HG02970 (cell line): ENCODE measurements at regions not wholly inside any gene's neighbourhood (a gene's known extent, or its start where the extent isn't known, plus 50 kb on each side); places are given as distances from the start of the nearest gene placed in this dataset.
"Not testable (repeated sequence)": the region's sequence is repeated elsewhere in the genome, so short reads cannot be mapped to it uniquely, and the experiment has no call there.

Source experiments
- ATAC-seq: cut with Tn5 transposase; IDR thresholded peaks from one replicate; pipeline ENCODE4 v1.9.1; 2021; ENCODE audit warnings: mild to moderate bottlenecking, moderate library complexity, moderate number of reproducible peaks; ENCODE audit not compliant: unreplicated experiment, low FRiP score

DNA sequence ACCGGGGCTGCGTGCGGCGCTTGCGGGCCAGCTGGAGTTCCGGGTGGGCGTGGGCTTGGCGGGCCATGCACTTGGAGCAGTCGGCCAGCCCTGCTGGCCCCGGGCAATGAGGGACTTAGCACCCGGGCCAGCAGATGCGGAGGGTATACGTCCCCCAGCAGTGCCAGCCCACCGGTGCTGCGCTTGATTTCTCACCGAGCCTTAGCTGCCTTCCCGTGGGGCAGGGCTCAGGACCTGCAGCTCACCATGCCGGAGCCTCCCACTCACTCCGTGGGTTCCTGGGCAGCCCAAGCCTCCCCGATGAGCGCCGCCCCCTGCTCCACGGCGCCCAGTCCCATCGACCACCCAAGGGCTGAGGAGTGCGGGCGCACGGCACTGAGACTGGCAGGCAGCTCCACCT lies 51.4 kb upstream of the INPP4B start:
- ATAC-seq = not testable (repeated sequence)

DNA sequence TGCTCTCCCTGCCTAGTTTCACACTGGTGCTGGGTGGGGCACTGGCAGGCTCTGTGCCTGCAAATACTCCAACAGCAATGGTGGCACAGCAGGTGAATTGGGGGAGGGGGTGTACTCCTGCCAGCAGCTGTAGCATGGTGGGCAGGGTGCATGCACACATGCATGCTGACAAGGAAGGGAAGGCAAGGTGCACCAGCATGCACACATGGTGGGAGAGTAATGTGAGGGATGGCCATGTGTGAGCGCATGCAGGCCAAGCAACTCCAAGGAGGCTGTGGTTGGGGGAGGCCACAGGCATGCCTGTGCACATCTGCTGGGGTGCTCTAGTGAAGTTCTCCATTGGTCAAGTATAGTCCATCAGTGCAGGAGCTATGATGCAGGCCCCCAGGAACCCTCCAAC lies 54.5 kb upstream of the INPP4B start:
- no peak for ATAC-seq

DNA sequence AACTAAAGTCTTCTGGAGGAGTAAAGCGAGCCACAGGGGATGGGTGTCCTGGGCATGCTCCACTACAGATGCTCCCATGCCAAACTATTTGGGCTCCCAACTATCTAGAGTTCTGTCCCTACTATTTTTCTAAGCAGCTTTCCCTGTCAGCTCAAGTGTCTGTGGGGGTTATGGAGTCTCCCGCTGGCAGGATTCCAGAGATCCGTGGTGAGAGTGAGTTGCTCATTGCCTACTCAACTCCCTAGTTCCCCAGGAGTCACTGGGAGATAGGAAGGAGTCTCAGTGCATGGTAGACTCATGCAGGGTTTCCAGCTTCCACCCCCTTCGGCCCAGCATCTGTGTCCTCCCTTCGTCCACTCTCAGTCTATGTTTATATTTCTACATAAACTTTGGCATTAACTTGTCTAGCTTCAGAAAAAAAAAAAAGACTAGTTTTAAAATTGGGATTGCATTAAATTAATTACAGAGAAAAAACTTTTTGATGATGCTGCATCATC lies 55.1 kb upstream of the INPP4B start:
- no peak for ATAC-seq

DNA sequence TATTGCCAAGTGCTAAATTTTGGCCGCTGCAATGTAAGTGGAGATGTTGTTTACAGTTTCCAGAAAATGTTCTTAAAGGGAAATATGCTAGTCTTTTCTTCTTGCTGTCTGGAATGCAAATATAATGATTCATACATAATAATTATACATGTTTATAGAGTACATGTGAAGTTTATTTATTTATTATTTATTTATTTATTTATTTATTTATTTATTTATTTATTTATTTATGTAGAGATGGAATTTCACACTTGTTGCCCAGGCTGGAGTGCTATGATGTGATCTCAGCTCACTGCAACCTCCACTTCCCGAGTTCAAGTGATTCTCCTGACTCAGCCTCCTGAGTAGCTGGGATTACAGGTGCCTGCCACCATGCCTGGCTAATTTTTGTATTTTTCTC lies 57.5 kb upstream of the INPP4B start:
- ATAC-seq = not testable (repeated sequence)

DNA sequence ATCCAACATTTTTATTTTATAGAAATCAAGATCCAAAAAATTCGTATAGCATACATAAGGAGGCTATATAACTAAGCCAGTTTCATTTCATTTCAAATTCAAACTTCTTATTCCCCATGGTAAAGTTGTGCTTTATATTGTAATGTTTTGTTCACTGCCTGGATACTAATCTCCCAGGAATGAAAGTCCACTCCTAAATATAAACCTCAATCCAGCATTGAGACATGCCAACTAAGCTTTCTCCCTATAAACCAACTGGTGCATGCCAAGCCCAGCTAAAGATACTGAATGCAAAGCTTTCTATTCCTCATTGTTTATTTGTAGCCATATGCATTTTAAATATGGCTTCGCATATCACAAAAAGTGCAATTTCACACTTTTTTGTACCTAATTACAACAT lies 63.8 kb upstream of the INPP4B start:
- no peak for ATAC-seq

DNA sequence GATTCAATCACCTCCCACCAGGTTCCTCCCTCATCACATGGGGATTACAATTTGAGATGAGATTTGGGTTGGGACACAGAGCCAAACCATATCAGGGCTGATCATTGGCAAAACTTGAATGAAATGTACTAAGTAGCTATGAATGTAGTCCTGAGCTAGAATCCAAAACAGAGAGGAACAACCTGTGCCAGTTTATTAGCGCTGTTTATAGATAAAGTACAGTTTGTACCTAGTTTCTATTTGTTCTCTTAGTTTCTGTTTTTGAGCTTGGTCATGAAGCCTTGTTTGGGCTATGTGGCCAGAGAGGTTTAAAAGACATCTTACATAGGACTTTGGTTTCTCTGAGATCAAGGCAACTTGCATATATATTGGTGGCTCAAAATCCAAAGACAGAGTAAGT lies 66.9 kb upstream of the INPP4B start:
- no peak for ATAC-seq

DNA sequence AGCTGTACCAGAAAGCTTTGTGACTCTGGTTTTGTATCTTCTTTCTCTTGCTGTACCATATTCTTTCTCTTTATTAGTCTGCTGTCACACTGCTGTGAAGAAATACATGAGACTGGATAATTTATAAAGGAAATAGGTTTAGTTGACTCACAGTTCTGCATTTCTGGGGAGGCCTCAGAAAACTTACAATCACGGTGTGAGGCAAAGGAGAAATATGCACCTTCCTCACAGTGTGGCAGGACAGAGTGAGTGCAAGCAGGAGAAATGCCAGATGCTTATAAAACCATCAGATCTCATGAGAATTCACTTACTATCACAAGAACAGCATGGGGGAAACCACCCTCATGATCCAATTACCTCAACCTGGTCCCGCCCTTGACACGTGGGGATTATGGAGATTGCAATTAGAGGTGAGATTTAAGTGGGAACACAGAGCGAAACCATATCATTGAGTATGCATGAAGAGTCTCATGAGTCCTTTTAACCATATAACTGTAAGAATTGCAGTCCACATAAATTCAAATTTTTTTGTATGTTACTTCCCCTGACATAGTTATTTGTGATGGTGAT lies 67.4 kb upstream of the INPP4B start:
- ATAC-seq = no peak

DNA sequence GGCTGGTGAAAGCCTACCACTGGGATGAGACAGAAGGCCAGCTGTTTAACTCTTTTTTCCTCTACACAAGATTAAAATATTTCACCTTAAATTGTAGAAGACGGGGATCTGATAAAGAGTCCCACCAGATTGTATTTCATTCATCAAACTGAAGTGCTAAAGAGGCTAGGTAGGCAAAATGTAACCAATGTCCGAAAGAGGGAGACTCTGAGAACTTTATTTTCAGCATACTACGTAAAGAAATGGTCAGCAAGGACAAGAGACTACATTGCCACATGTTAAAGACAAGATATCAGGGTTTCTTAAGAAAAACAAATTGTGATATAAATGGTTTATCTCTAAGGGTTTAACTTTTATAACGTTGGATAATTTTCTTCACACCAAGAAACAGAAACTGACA lies 71.6 kb upstream of the INPP4B start:
- no peak for ATAC-seq

DNA sequence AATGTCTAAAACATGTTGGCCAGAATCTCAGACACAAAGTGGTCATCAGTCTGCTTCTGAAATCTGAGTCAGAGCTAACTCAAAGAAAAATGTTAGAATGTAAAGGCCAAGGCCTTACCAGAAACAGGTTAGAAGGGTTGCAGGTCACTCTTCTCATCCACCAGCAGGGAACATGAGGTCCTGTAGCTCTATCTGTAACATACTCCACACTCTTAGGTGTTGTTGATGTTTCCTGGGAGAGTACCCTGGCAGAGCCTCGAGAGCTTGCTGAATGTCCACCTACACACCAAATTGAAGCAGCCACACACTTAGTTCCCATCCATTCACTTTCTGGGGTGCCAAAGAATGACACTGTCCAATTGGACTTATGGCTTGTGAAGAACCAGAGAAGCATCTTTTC lies 76.6 kb upstream of the INPP4B start:
- no peak for ATAC-seq

DNA sequence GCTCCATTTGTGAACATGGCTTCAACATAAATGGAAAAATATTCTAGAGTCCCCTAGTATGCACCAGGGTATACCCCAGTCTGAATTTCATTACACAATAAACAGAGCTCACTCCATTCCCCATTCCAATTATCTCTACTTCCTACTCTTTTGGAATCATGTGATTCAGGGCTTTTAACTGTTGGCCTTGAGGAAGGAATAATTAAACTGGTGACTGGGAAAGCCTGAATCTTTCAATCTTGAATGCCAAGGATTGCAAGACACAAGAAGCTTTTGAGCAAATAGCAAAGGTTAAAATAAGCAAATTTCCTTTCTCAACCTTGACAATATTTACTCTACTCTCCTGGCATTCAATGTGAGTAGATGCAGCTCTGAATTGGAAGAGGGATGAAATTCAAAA lies 77.5 kb upstream of the INPP4B start:
- ATAC-seq = no peak

DNA sequence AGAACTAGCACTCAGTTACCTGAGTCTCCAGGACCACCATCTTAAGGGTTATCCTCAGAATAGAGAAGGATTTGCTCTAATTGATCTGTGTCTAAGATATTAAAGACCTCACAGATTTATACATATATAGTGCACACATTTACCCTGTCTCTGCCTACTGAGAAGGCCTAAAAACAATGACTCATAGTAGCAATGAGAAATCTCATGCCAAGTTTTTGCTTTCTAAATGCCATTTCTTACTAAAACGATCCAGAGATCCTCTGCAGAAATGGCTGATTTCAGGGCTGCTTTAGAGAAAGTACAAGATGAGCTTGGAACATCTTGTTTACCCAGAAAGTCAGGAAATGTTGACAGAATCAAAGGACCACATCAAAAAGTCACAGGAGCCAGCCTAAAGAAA lies 79.1 kb upstream of the INPP4B start:
- ATAC-seq = no peak

DNA sequence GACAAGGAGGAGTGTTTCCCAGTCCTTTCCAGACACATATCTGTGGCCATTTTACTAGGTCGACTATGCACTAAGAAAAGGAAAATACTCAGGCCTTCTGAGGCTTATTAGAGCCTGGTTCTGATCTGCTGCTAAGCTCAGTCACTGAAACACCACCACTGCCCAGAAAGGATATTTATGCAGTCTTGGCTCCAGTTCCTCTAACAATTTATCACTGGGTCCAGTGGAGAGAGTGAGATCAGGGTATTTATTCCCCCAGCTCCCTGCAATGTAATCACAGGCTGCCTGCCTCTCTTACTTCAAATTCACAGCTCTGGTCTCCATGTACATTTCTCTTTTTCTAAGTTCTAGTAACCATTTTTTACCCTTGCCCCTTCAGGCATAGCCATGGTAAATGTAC lies 81.6 kb upstream of the INPP4B start:
- ATAC-seq = no peak

DNA sequence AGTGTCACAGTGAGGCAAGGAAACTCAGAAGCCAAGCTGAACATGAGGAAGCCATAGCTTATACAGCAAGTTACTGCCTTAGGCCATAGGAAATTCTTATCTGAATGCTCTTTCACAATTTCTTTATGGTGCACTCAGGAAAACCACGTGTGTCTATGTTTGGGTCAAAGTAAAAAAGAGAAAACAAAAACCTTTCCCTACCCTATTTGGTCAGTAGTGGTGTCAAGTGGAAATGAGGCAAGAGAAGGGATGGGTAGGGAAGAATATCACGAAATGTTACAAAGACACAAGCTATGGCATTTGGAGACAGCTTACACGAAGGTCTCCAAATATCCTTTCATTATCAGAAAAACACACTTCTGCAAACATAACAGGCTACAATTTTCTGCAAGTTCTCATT lies 83.4 kb upstream of the INPP4B start:
- ATAC-seq = no peak

DNA sequence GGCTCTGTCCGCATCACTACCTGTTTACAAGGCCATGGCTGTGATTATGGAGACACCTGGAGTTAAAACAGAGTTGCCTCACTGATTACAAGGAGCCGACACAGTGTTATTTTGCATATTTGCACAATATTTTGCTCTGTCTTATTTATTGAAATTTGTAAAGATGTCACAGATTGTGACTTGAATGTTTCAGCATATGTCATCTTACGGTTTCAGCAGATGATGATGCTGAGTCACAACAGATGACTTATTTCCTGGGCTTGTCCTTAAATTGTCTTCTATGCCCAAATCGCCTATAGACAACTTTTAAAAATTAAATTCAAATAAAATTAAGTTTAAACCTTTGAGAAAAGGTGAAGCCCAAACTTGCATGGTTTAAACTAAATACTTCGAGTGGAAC lies 87.1 kb upstream of the INPP4B start:
- ATAC-seq = no peak

DNA sequence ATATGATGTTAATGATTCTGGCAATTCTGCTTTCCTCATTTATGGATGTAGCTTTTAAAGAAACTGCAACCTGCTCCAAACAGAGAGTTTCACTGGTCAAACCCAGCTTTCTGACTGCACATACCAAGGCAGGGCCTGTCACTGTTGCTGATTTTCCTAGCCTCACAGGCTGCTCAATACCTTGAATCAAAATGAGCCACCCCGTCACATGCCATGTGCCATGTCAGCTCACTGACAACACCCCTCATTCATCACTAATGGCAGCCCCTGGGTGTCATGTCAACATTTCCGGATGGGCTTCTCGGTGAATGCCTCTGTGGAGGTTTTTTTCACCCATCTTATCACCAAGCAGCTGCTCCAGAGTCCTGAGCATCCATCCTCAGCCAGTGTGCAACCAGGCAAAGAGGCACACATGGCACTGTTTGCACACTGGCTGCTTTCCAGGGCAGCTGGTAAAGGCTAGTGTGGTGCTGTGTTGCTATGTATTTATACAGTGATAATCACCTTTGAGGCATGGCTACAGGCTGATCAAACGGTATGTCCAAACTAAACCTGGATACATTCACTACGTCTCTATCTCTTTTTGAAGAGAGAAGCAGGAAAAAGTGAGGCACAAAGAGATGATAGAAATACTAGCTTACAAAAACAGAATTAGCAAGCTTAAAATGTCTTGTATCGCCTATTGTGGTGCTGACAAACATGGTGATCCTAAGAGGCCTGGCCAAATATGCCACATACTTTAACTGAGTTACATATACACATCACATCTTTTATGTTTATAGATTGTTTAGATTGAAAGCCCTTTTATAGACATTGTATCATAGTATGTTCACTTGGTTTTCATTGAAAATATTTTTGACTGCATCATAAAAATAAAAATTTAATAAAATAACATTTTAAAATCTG lies 94.6 kb upstream of the INPP4B start:
- no peak for ATAC-seq

DNA sequence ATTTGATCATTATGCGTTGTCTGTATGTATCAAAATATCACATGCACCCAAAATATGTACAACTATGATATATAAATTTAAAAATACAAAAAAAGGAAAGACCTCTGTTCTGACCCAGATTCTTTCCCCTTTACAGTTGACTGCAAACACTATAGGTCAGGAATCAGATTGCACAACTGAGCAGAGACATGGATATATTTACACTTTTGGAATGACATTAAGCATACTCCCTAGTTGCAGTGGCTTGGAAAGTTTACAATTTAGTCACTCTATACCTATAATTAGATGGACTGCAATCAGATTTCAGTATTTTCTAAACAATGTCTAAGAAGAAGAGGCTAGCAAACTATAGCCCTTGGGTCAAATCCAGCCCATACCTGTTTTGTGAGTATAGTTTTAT lies 98.5 kb upstream of the INPP4B start:
- no peak for ATAC-seq

DNA sequence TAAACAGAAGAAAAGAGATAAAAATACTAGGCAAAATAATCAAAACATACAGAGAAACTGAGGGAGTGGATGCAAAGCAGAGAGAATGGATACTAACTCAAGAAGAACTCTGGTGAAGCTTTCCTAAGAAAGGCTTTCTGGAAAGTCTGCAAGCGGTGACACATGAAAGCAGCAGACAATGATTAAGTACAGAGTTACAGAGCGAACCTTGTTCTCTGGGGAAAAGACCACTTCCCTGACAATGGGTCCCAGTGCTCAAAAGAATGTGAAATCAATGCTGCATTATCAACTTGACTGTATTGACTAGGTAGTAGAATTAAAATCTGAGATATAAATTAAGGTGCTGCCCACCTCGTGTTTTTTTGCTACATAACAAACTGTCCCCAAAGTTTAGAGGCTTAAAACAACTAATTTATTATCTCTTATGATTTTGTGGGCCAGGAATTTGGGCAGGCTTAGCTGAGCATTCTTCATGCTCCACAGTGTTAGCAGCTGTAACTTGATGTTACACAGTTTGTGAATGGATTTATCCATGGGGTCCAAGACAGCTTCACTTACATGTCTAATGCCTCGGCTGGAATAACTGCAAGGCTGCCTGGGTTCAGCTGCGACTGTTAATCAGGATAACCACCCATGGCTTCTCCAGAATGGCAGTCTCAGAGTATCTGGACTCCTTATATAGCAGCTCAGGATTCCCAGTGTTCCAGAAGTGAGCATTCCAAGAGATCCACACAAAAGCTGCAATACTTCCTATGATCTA lies 106.9 kb upstream of the INPP4B start:
- no peak for ATAC-seq

DNA sequence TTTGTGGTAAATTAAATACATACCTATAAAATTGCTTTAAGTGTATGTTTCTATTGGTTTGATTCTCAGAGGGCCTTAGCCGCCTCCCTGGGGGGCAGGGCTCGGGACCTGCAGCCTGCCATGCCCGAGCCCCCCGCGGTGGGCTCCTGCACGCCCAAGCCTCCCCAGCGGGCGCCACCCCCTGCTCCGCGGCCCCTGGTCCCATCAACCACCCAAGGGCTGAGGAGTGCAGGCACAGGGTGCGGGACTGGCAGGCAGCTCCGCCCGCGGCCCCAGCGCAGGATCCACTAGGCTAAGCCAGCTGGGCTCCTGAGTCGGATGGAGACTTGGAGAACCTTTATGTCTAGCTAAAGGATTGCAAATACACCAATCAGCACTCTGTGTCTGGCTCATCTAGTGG lies 108.3 kb upstream of the INPP4B start:
- no peak for ATAC-seq

DNA sequence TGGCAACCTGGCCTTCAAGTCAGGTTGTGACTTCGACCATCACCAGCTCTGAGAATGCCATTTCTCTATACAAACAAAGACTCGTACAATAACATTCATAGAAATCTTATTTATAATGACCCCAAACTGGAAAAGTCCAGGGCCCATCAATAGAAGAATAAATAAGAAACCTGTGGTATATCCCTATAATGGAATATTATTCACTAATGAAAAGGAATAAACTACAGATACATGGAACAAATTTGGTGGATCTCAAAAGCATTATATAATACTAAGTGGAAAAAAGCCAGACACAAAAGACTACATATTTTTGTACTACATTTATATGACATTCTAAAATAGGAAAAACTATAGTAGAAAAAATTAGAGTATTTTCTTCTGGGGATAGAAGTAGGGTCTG lies 109.4 kb upstream of the INPP4B start:
- ATAC-seq = no peak

DNA sequence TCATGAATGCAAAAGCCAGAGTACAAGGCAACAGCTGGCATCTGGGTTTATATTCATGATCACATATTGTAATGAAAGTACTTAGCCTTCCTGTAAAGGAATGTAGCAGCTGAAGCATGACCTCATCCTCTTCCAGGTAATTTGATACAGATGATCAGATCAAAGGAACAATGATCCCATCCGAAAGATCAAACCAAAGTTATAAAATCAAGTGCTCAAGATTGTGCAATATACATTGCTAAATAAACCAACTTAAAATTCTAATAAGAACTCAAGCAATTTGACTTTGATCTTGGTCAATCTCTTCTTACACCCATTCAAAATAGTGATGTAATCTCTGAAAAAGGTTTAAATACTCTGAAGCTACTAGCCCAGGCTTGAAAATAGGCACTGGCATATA lies 113.1 kb upstream of the INPP4B start:
- ATAC-seq = no peak

DNA sequence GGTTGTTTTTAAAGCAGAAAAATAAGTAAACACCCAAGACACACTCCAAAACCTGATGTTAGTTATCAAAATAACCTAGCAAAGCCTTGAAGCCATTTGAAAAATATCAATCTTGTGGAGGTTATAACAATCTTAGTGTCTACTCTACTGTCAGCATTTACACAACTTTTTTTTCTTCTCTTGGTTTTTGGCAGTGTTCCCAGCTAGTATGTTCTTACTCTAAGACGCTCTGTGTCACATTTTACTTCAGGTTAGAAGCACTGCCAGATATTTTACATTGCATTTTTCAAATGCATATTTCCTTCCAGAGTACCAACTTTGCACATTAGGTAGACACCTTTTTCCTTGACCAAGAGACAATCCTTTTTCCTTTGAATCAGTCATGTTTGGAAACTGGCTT lies 114.0 kb upstream of the INPP4B start:
- no peak for ATAC-seq
